ENCODE measurements at regions not wholly inside any gene's neighbourhood (a gene's known extent, or its start where the extent isn't known, plus 50 kb on each side); places are given as distances from the start of the nearest gene placed in this dataset.

DNA sequence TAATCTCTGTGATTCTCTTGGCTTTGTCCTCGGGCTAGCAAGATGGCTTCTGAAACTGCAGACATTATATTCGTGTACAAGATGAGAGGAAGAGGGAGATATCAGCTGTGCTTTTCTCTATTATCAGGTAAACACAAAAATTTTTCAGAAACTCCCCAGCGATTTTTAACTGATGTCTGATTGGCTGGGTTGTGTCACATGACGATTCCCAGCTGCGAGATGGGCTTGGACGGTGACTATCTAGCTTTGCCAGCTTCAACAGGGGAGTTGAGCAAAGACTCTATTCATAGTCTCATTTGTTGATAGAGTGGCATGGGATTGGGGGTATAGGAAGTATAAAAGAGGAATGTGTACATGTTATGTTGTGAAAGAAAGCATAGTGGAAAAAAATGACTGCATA, 248.8 kb upstream of the AZI2 start:
- Histone ChIP-seq H3K4me3 (no peak overlapping the region), H3K27me3 (no peaks in the 10 kb centered on the region), H3K9me3 (no peaks in the 10 kb centered on the region), H3K4me1 (no peaks in the 10 kb centered on the region), H3K36me3 (no peaks in the 10 kb centered on the region), H3K27ac (no peak overlapping the region)
- DNase-seq (no peak), ATAC-seq (no peak)
- intact Hi-C loops (cut with DNase I), result no loop called here
- TF ChIP-seq CTCF (IDR thresholded peaks at IDR 0.05) (no peak), POLR2A (IDR thresholded peaks at IDR 0.05) (no peak)
- WGBS, 4 donors, result 82 to 86% (median 83%) methylated on average over 6 of the region's 6 CpGs

DNA sequence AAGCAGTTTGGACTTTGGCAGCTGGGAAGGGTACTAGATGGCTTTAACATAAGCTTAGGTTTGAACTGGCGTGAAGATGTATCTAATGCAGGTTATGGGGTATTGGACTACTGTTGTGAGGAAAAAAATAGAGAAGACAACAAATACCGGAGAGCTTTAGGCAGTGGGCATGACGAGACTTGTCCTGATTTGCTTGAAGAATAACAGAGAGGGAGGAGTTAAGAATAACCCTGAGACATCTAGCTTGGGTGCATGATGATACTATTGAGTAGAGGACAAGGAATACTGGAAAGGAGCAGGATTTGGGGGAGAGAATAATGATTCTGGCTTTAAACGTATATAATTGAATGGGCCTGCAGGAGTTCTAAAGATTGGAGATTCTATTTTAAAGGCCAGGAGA, 249.5 kb upstream of the AZI2 start:
- Histone ChIP-seq H3K36me3 (no peaks in the 10 kb centered on the region), H3K27me3 (no peaks in the 10 kb centered on the region), H3K4me1 (no peaks in the 10 kb centered on the region), H3K27ac (no peak overlapping the region), H3K4me3 (no peak overlapping the region), H3K9me3 (no peaks in the 10 kb centered on the region)
- intact Hi-C loops (cut with DNase I), result no loop called here
- ATAC-seq (no peak), DNase-seq (no peak)
- TF ChIP-seq CTCF (IDR thresholded peaks at IDR 0.05) (no peak), POLR2A (IDR thresholded peaks at IDR 0.05) (no peak)
- WGBS, 4 donors, result 86 to 92% (median 88%) methylated on average over 4 of the region's 4 CpGs

- no peaks in the 10 kb centered on the region for H3K4me1 ChIP-seq
- H3K4me3 ChIP-seq, result no peak overlapping the region
- TF ChIP-seq POLR2A (IDR thresholded peaks at IDR 0.05) (no peak), CTCF (IDR thresholded peaks at IDR 0.05) (no peak)
- no peak for ATAC-seq
- no peaks in the 10 kb centered on the region for H3K36me3 ChIP-seq
- intact Hi-C loops (cut with DNase I), result no loop called here
- no peaks in the 10 kb centered on the region for H3K27me3 ChIP-seq
- no peaks in the 10 kb centered on the region for H3K9me3 ChIP-seq
- WGBS, 4 donors, result 71 to 86% (median 77%) methylated on average over 4 of the region's 4 CpGs
- no peak overlapping the region for H3K27ac ChIP-seq
- DNase-seq, result no peak
Measured at GRCh38 chr3:28601291-28601690, 252.7 kb upstream of the AZI2 start.

- intact Hi-C loops (cut with DNase I), result no loop called here
- H3K4me3 ChIP-seq, result no peak overlapping the region
- H3K9me3 ChIP-seq, result no peaks in the 10 kb centered on the region
- no peak overlapping the region for H3K27ac ChIP-seq
- 76 to 86% (median 78%) methylated on average over 2 of the region's 2 CpGs for WGBS, 4 donors
- no peak for TF ChIP-seq CTCF (IDR thresholded peaks at IDR 0.05)
- no peak for TF ChIP-seq POLR2A (IDR thresholded peaks at IDR 0.05)
- H3K27me3 ChIP-seq, result no peaks in the 10 kb centered on the region
- no peaks in the 10 kb centered on the region for H3K36me3 ChIP-seq
- no peak for ATAC-seq
- no peaks in the 10 kb centered on the region for H3K4me1 ChIP-seq
- no peak for DNase-seq
Measured at GRCh38 chr3:28606283-28606682, 257.7 kb upstream of the AZI2 start.

All from heart left ventricle (tissue), 16 donors.